ENCODE measurements at regions not wholly inside any gene's neighbourhood (a gene's known extent, or its start where the extent isn't known, plus 50 kb on each side); places are given as distances from the start of the nearest gene placed in this dataset.
"Not testable (repeated sequence)": the region's sequence is repeated elsewhere in the genome, so short reads cannot be mapped to it uniquely, and the experiment has no call there.

- no peaks in the 10 kb centered on the region for H3K4me1 ChIP-seq (ENCODE audit: control insufficient read depth in 5 of 5, insufficient read depth in 5 of 5, low read length in 5 of 5)
- H3K4me3 ChIP-seq (ENCODE audit: low read depth in 1 of 5, low read length in 5 of 5): no peak overlapping the region
- H3K36me3 ChIP-seq (ENCODE audit: control insufficient read depth in 5 of 5, insufficient read depth in 5 of 5, low read length in 5 of 5): no peaks in the 10 kb centered on the region
- H3K27ac ChIP-seq (ENCODE audit: low read depth, low read length): no peak overlapping the region
- no peaks in the 10 kb centered on the region for H3K9me3 ChIP-seq (ENCODE audit: control insufficient read depth in 5 of 5, low read length in 5 of 5)
- H3K9ac ChIP-seq (ENCODE audit: low read length in 5 of 5): no peak overlapping the region
- no peaks in the 10 kb centered on the region for H3K27me3 ChIP-seq (ENCODE audit: control insufficient read depth in 5 of 5, insufficient read depth in 4 of 5, low read length in 5 of 5)
These were observed 238.2 kb upstream of the OBI1 start for GRCh38 chr13:78897200-78897599.

- Histone ChIP-seq H3K36me3 (ENCODE audit: control insufficient read depth in 5 of 5, insufficient read depth in 5 of 5, low read length in 5 of 5) (no peaks in the 10 kb centered on the region), H3K4me3 (ENCODE audit: low read depth in 1 of 5, low read length in 5 of 5) (no peak overlapping the region), H3K27ac (ENCODE audit: low read depth, low read length) (no peak overlapping the region), H3K4me1 (ENCODE audit: control insufficient read depth in 5 of 5, insufficient read depth in 5 of 5, low read length in 5 of 5) (no peaks in the 10 kb centered on the region), H3K9me3 (ENCODE audit: control insufficient read depth in 5 of 5, low read length in 5 of 5) (no peaks in the 10 kb centered on the region), H3K27me3 (ENCODE audit: control insufficient read depth in 5 of 5, insufficient read depth in 4 of 5, low read length in 5 of 5) (no peaks in the 10 kb centered on the region), H3K9ac (ENCODE audit: low read length in 5 of 5) (no peak overlapping the region)
These were observed 225.6 kb upstream of the OBI1 start for GRCh38 chr13:78884571-78884970.

DNA sequence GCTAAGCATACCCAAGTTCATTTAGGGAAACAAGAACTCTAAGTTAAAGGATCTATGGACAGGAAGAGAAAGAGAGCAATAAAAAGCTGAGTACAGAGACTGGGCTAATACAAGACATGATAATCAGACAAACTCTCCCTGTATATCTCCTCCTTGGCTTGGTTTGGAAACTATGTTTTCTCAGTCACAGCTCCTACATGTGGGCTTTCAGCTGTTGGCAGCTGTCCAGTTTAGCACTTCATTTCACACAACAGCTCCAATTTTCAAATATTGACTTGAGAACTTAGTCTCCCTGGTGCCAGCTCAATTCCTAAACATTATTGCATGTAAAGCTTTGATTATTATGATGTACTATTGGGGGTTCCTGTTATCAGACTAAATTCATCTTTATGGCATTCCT, 222.8 kb upstream of the OBI1 start:
- no peak overlapping the region for H3K9ac ChIP-seq (ENCODE audit: low read length in 5 of 5)
- H3K27me3 ChIP-seq (ENCODE audit: control insufficient read depth in 5 of 5, insufficient read depth in 4 of 5, low read length in 5 of 5): no peaks in the 10 kb centered on the region
- H3K4me3 ChIP-seq (ENCODE audit: low read depth in 1 of 5, low read length in 5 of 5): no peak overlapping the region
- H3K36me3 ChIP-seq (ENCODE audit: control insufficient read depth in 5 of 5, insufficient read depth in 5 of 5, low read length in 5 of 5): no peaks in the 10 kb centered on the region
- H3K4me1 ChIP-seq (ENCODE audit: control insufficient read depth in 5 of 5, insufficient read depth in 5 of 5, low read length in 5 of 5): no peaks in the 10 kb centered on the region
- peaks cover 0 to 6% (median 0%) of the 10 kb centered on the region in 5 donors for H3K9me3 ChIP-seq (ENCODE audit: control insufficient read depth in 5 of 5, low read length in 5 of 5)
- no peak overlapping the region for H3K27ac ChIP-seq (ENCODE audit: low read depth, low read length)

GRCh38 chr13:78881054-78881453, 222.1 kb upstream of the OBI1 start:
- H3K27me3 ChIP-seq (ENCODE audit: control insufficient read depth in 5 of 5, insufficient read depth in 4 of 5, low read length in 5 of 5): no peaks in the 10 kb centered on the region
- no peaks in the 10 kb centered on the region for H3K4me1 ChIP-seq (ENCODE audit: control insufficient read depth in 5 of 5, insufficient read depth in 5 of 5, low read length in 5 of 5)
- H3K9me3 ChIP-seq (ENCODE audit: control insufficient read depth in 5 of 5, low read length in 5 of 5): peaks cover 0 to 6% (median 0%) of the 10 kb centered on the region in 5 donors
- no peak overlapping the region for H3K27ac ChIP-seq (ENCODE audit: low read depth, low read length)
- no peak overlapping the region for H3K9ac ChIP-seq (ENCODE audit: low read length in 5 of 5)
- no peak overlapping the region for H3K4me3 ChIP-seq (ENCODE audit: low read depth in 1 of 5, low read length in 5 of 5)
- H3K36me3 ChIP-seq (ENCODE audit: control insufficient read depth in 5 of 5, insufficient read depth in 5 of 5, low read length in 5 of 5): no peaks in the 10 kb centered on the region

DNA sequence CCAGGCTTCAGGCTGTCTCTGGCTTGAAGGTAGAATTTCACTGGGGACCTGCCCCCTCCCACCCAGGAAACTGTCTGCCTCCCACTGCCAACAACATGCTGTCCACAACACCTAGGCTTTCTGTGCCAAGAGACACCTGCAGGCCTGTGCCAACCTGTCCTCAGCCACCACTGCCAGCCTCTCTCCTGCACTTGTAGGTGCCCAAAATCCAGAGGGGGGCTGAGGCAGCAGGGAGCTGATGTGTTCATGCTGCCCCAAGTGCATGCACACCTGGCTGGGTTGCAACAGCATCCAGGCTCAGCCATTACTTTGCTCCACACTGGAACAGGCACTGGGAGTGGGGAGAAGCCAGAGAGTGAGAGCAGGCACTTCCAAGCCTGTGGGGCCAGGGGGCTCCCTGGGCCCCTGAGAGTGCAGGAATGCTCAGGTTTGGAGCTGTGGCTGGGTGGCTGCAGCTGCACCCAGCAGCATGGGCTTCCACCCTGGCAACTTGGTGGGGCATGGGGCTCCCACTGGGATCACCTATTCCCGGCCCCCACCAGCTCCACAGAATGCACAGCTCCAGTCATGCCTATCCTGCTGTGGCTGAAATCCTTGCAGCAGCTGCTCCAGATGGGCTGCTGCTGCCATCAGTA, 218.1 kb upstream of the OBI1 start:
- H3K9ac ChIP-seq (ENCODE audit: low read length in 5 of 5): no peak overlapping the region
- no peak overlapping the region for H3K4me3 ChIP-seq (ENCODE audit: low read depth in 1 of 5, low read length in 5 of 5)
- H3K27ac ChIP-seq (ENCODE audit: low read depth, low read length): no peak overlapping the region
- H3K4me1 ChIP-seq (ENCODE audit: control insufficient read depth in 5 of 5, insufficient read depth in 5 of 5, low read length in 5 of 5): no peaks in the 10 kb centered on the region
- H3K36me3 ChIP-seq (ENCODE audit: control insufficient read depth in 5 of 5, insufficient read depth in 5 of 5, low read length in 5 of 5): no peaks in the 10 kb centered on the region
- peaks cover 0 to 6% (median 0%) of the 10 kb centered on the region in 5 donors for H3K9me3 ChIP-seq (ENCODE audit: control insufficient read depth in 5 of 5, low read length in 5 of 5)
- H3K27me3 ChIP-seq (ENCODE audit: control insufficient read depth in 5 of 5, insufficient read depth in 4 of 5, low read length in 5 of 5): peaks cover 0 to 3% (median 0%) of the 10 kb centered on the region in 5 donors

DNA sequence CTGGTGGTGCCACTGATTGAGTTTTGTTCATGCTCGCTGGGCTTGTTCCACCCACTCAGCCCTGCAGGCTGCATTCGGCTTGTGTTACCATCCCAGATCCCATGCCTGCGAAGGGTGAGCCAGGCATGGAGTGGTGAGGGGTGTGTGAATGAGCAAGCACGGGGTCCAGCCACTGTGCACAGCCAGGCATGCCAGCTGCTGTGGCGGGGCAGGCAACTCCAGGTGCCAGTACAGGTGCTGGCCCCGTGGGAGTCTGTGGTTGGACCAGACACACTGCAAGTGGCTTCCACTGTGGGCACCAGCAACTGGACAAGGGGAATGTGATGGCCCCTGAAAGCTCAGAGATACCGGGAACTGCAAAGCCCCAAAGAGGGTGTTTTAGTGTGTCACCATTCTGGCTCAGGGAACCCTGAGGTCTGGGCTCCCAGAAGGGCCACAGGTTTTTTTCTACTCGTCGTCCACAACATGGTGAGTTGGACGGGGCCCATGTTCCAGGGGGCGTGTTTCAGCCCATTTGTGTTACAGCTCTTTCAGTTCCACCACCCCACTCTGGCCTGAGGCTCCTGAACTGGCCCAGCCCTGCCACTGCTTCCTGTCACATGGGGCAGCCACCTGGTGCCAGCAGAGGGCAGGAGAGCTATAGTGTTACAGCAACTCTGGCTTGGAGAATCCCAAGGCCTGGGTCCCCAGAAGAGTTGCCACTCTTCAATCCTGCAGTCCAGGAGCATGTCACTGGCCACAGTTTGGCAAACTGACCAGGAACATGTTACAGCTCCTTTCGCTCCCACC, 217.0 kb upstream of the OBI1 start:
- Histone ChIP-seq H3K27me3 (ENCODE audit: control insufficient read depth in 5 of 5, insufficient read depth in 4 of 5, low read length in 5 of 5) (peaks cover 0 to 3% (median 0%) of the 10 kb centered on the region in 5 donors), H3K9ac (ENCODE audit: low read length in 5 of 5) (no peak overlapping the region), H3K9me3 (ENCODE audit: control insufficient read depth in 5 of 5, low read length in 5 of 5) (peaks cover 0 to 6% (median 0%) of the 10 kb centered on the region in 5 donors), H3K4me1 (ENCODE audit: control insufficient read depth in 5 of 5, insufficient read depth in 5 of 5, low read length in 5 of 5) (no peaks in the 10 kb centered on the region), H3K27ac (ENCODE audit: low read depth, low read length) (no peak overlapping the region), H3K36me3 (ENCODE audit: control insufficient read depth in 5 of 5, insufficient read depth in 5 of 5, low read length in 5 of 5) (no peaks in the 10 kb centered on the region), H3K4me3 (ENCODE audit: low read depth in 1 of 5, low read length in 5 of 5) (no peak overlapping the region)

DNA sequence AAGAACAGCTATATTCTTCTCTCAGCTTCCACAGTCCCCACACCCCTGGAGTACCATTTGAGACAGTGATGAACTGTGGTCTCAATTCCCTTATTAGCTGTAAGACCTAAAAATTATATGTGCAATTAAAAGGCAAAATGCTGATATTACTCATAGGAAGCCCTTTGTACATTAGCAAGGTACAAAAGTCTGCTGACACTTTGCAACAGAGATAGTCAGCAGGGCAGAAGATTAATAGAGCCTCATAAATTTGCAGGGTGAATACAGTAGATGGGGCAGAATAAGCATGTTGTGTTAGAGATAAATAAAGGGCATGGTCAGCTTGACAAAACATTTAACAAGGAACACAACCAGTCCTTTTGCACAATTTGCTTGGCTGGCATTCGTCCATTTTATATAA, 210.0 kb upstream of the OBI1 start:
- no peak overlapping the region for H3K27ac ChIP-seq (ENCODE audit: low read depth, low read length)
- no peaks in the 10 kb centered on the region for H3K27me3 ChIP-seq (ENCODE audit: control insufficient read depth in 5 of 5, insufficient read depth in 4 of 5, low read length in 5 of 5)
- H3K9me3 ChIP-seq (ENCODE audit: control insufficient read depth in 5 of 5, low read length in 5 of 5): no peaks in the 10 kb centered on the region
- no peak overlapping the region for H3K9ac ChIP-seq (ENCODE audit: low read length in 5 of 5)
- H3K4me3 ChIP-seq (ENCODE audit: low read depth in 1 of 5, low read length in 5 of 5): no peak overlapping the region
- H3K4me1 ChIP-seq (ENCODE audit: control insufficient read depth in 5 of 5, insufficient read depth in 5 of 5, low read length in 5 of 5): no peaks in the 10 kb centered on the region
- H3K36me3 ChIP-seq (ENCODE audit: control insufficient read depth in 5 of 5, insufficient read depth in 5 of 5, low read length in 5 of 5): no peaks in the 10 kb centered on the region

DNA sequence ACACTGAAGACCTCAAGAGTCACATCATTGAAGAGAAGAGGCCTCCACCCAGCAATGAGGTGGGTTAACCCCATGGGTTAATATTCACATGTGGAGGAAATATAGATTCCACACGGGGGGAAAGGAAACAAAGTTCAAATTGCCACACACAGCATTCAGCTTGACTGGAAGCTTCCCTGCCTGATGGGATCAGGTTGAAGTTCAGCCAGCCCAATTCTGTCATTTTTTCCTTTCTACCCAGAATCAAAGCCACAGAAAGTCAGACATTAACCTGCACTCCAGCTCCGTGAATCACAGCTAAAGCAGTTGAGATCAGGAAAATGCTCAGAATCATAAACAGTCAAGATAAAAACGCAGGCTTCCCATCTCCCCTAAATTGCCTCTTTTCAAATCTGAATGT, 208.7 kb upstream of the OBI1 start:
- Histone ChIP-seq H3K9ac (ENCODE audit: low read length in 5 of 5) (no peak overlapping the region), H3K27ac (ENCODE audit: low read depth, low read length) (no peak overlapping the region), H3K4me3 (ENCODE audit: low read depth in 1 of 5, low read length in 5 of 5) (no peak overlapping the region), H3K9me3 (ENCODE audit: control insufficient read depth in 5 of 5, low read length in 5 of 5) (no peaks in the 10 kb centered on the region), H3K4me1 (ENCODE audit: control insufficient read depth in 5 of 5, insufficient read depth in 5 of 5, low read length in 5 of 5) (no peaks in the 10 kb centered on the region), H3K36me3 (ENCODE audit: control insufficient read depth in 5 of 5, insufficient read depth in 5 of 5, low read length in 5 of 5) (no peaks in the 10 kb centered on the region), H3K27me3 (ENCODE audit: control insufficient read depth in 5 of 5, insufficient read depth in 4 of 5, low read length in 5 of 5) (no peaks in the 10 kb centered on the region)

- H3K4me1 ChIP-seq (ENCODE audit: control insufficient read depth in 5 of 5, insufficient read depth in 5 of 5, low read length in 5 of 5); H3K9me3 ChIP-seq (ENCODE audit: control insufficient read depth in 5 of 5, low read length in 5 of 5); H3K27ac ChIP-seq (ENCODE audit: low read depth, low read length); H3K4me3 ChIP-seq (ENCODE audit: low read depth in 1 of 5, low read length in 5 of 5); H3K27me3 ChIP-seq (ENCODE audit: control insufficient read depth in 5 of 5, insufficient read depth in 4 of 5, low read length in 5 of 5); H3K9ac ChIP-seq (ENCODE audit: low read length in 5 of 5); H3K36me3 ChIP-seq (ENCODE audit: control insufficient read depth in 5 of 5, insufficient read depth in 5 of 5, low read length in 5 of 5): not testable (repeated sequence)
These were observed 207.1 kb upstream of the OBI1 start for GRCh38 chr13:78866076-78866475.

DNA sequence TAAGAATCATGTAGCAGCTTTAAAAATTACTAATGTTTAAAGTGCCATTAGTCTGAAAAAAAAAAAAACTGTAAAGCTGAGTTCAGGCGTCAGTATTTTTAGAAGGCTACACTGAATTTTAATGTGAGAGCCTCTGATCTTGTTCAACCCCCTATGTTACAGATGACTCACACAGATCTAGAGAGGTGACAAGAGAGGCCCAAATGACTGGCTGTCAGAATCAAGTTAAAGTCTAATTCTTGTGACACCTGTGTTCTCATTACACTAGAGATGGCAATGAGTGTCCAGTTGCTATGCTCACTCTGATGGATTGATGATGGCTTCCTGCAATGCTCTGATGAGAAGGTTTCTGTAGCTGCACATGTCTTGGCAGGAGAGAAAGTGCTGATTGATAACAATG, 203.5 kb upstream of the OBI1 start:
- Histone ChIP-seq H3K9ac (ENCODE audit: low read length in 5 of 5) (no peak overlapping the region), H3K4me3 (ENCODE audit: low read depth in 1 of 5, low read length in 5 of 5) (no peak overlapping the region), H3K9me3 (ENCODE audit: control insufficient read depth in 5 of 5, low read length in 5 of 5) (no peaks in the 10 kb centered on the region), H3K4me1 (ENCODE audit: control insufficient read depth in 5 of 5, insufficient read depth in 5 of 5, low read length in 5 of 5) (no peaks in the 10 kb centered on the region), H3K27me3 (ENCODE audit: control insufficient read depth in 5 of 5, insufficient read depth in 4 of 5, low read length in 5 of 5) (no peaks in the 10 kb centered on the region), H3K36me3 (ENCODE audit: control insufficient read depth in 5 of 5, insufficient read depth in 5 of 5, low read length in 5 of 5) (no peaks in the 10 kb centered on the region), H3K27ac (ENCODE audit: low read depth, low read length) (no peak overlapping the region)
